ENCODE measurements at regions not wholly inside any gene's neighbourhood (a gene's known extent, or its start where the extent isn't known, plus 50 kb on each side); places are given as distances from the start of the nearest gene placed in this dataset.

GRCh38 chr14:85359505-85359904, 170.4 kb upstream of the FLRT2 start:
- TF ChIP-seq CTCF (IDR thresholded peaks at IDR 0.05), result no peak
- no peak for TF ChIP-seq POLR2A (IDR thresholded peaks at IDR 0.05)

Data from ovary (tissue), 3 donors.